RCC 7860 (cell line): ENCODE measurements at regions not wholly inside any gene's neighbourhood (a gene's known extent, or its start where the extent isn't known, plus 50 kb on each side); places are given as distances from the start of the nearest gene placed in this dataset.

Experiments used
- DNase-seq: peaks from one replicate; pipeline ENCODE4 v3.0.0-alpha.2; 2015; ENCODE audit warnings: low spot score
- FAIRE-seq: peaks from 2 replicates; lab custom pipeline; 2012; peaks lifted over from hg19 to GRCh38; lab: Jason Lieb, UNC

GRCh38 chr11:121755906-121756305 lies 303.1 kb upstream of the SORL1-AS1 start:
- DNase-seq (no peak), FAIRE-seq (no peak)

- DNase-seq (no peak), FAIRE-seq (no peak)
Observed at GRCh38 chr11:121755191-121755590, 302.4 kb upstream of the SORL1-AS1 start.

GRCh38 chr11:121754598-121754997 lies 301.8 kb upstream of the SORL1-AS1 start:
- no peak for DNase-seq
- FAIRE-seq: no peak

GRCh38 chr11:121749691-121750090 lies 296.9 kb upstream of the SORL1-AS1 start:
- FAIRE-seq (no peak), DNase-seq (no peak)

- DNase-seq: no peak
- FAIRE-seq: no peak
Observed at GRCh38 chr11:121748068-121748467, 295.3 kb upstream of the SORL1-AS1 start.

- DNase-seq (no peak), FAIRE-seq (no peak)
Observed at GRCh38 chr11:121743285-121743684, 290.5 kb upstream of the SORL1-AS1 start.

GRCh38 chr11:121741761-121742361 lies 289.1 kb upstream of the SORL1-AS1 start:
- FAIRE-seq: no peak

GRCh38 chr11:121741351-121741760 lies 288.6 kb upstream of the SORL1-AS1 start:
- FAIRE-seq (no peak), DNase-seq (no peak)

More at GRCh38 chr11:121741761-121742361, 289.1 kb upstream of the SORL1-AS1 start:
- no peak for DNase-seq

GRCh38 chr11:121740902-121741301 lies 288.1 kb upstream of the SORL1-AS1 start:
- DNase-seq (no peak), FAIRE-seq (no peak)

GRCh38 chr11:121733858-121734257 lies 281.1 kb upstream of the SORL1-AS1 start:
- FAIRE-seq (no peak), DNase-seq (no peak)

GRCh38 chr11:121727942-121728341 lies 275.2 kb upstream of the SORL1-AS1 start:
- DNase-seq (no peak), FAIRE-seq (no peak)

- DNase-seq (no peak), FAIRE-seq (no peak)
Observed at GRCh38 chr11:121723246-121723741, 270.5 kb upstream of the SORL1-AS1 start.

GRCh38 chr11:121722431-121723245 lies 269.9 kb upstream of the SORL1-AS1 start:
- DNase-seq (no peak), FAIRE-seq (no peak)

- no peak for DNase-seq
- no peak for FAIRE-seq
Observed at GRCh38 chr11:121721961-121722360, 269.2 kb upstream of the SORL1-AS1 start.

- no peak for FAIRE-seq
- DNase-seq: no peak
Observed at GRCh38 chr11:121721448-121721847, 268.7 kb upstream of the SORL1-AS1 start.

- DNase-seq (no peak), FAIRE-seq (no peak)
Observed at GRCh38 chr11:121717296-121717695, 264.5 kb upstream of the SORL1-AS1 start.

- DNase-seq (no peak), FAIRE-seq (no peak)
Observed at GRCh38 chr11:121716060-121716459, 263.3 kb upstream of the SORL1-AS1 start.

- DNase-seq (no peak), FAIRE-seq (no peak)
Observed at GRCh38 chr11:121715405-121715804, 262.6 kb upstream of the SORL1-AS1 start.

- DNase-seq (no peak), FAIRE-seq (no peak)
Observed at GRCh38 chr11:121714351-121714750, 261.6 kb upstream of the SORL1-AS1 start.

GRCh38 chr11:121711939-121712338 lies 259.2 kb upstream of the SORL1-AS1 start:
- FAIRE-seq: no peak
- peak; percentile 11 for DNase-seq

- DNase-seq: peak; percentile 59
- FAIRE-seq: no peak
Observed at GRCh38 chr11:121711236-121711635, 258.5 kb upstream of the SORL1-AS1 start.

GRCh38 chr11:121706884-121707420 lies 254.2 kb upstream of the SORL1-AS1 start:
- DNase-seq: no peak

More at GRCh38 chr11:121706884-121707420, 254.2 kb upstream of the SORL1-AS1 start:
- no peak for FAIRE-seq
